GM12878 (cell line): ENCODE measurements at regions not wholly inside any gene's neighbourhood (a gene's known extent, or its start where the extent isn't known, plus 50 kb on each side); places are given as distances from the start of the nearest gene placed in this dataset.

ENCODE experiments used
- ATAC-seq: fragments of 200-7000 bp; cut with Tn5 transposase; 3 replicates; pipeline ENCODE4 v1.9.1; 2020; ENCODE audit warnings: mild to moderate bottlenecking, moderate library complexity
- BruUV-seq: library from RNA; stranded (reverse); fragments of 400-500 nt; replicated peaks from 2 replicates; lab custom pipeline; 2021; lab: Mats Ljungman, UMichigan
- CTCF ChIA-PET: fragments of 300-600 bp; sonication (Branson Sonifier 250); formaldehyde crosslinking; extraction: SDS; loops from one replicate; lab custom pipeline; 2021; ENCODE audit warnings: inconsistent platforms; lab: Yijun Ruan, JAX
- POLR2A ChIA-PET: fragments of 350-600 bp; formaldehyde crosslinking; extraction: SDS; loops from one replicate; lab custom pipeline; 2021; ENCODE audit warnings: inconsistent platforms; lab: Charles Lee
- RAD21 ChIA-PET: fragments of 300-600 bp; sonication (Branson Sonifier 250); formaldehyde crosslinking; loops from one replicate; lab custom pipeline; 2023; ENCODE audit warnings: antibody characterized with exemption; ENCODE audit not compliant: unreplicated experiment; lab: Charles Lee
- SMC1A ChIA-PET: fragments of 300-600 bp; sonication (Branson Sonifier 250); formaldehyde crosslinking; loops from one replicate; lab custom pipeline; 2023; ENCODE audit not compliant: unreplicated experiment, uncharacterized antibody; lab: Charles Lee
- DNase-seq: peaks from one replicate; pipeline ENCODE4 v3.0.0-alpha.2; 2011; ENCODE audit warnings: low read depth, low spot score
- FAIRE-seq: peaks from 3 replicates; lab custom pipeline; 2011; peaks lifted over from hg19 to GRCh38; lab: Jason Lieb, UNC
- H2AFZ ChIP-seq: 2 replicates; pipeline ENCODE4 v1.6.0; 2011; ENCODE audit warnings: low read depth, low read length, control low read depth; ENCODE audit not compliant: control insufficient read depth
- H3K27ac ChIP-seq: 2 replicates; pipeline ENCODE4 v1.5.1; 2011; ENCODE audit warnings: control low read depth; ENCODE audit not compliant: control insufficient read depth, insufficient read depth
- H3K27me3 ChIP-seq, 2 experiments: replicated peaks in 1 of 2; 2 replicates each; pipeline versions ENCODE4 v1.6.0 to v1.6.1; 2011; ENCODE audit warnings: low read length in 1 of 2; ENCODE audit not compliant: control insufficient read depth in 2 of 2, insufficient read depth in 2 of 2
- H3K36me3 ChIP-seq, 2 experiments: 2 replicates each; pipeline ENCODE4 v1.5.1; 2011; ENCODE audit warnings: low read length in 1 of 2; ENCODE audit not compliant: control insufficient read depth in 2 of 2, insufficient read depth in 2 of 2
- H3K4me1 ChIP-seq: 2 replicates; pipeline ENCODE4 v1.6.1; 2011; ENCODE audit warnings: mild to moderate bottlenecking, low read length, moderate library complexity, mixed read lengths; ENCODE audit not compliant: control insufficient read depth, insufficient read depth
- H3K4me2 ChIP-seq: 2 replicates; pipeline ENCODE4 v1.6.0; 2011; ENCODE audit warnings: control low read depth; ENCODE audit not compliant: control insufficient read depth, insufficient read depth
- H3K4me3 ChIP-seq: fragments of 200-600 bp; sonication (generic); 2 replicates; pipeline ENCODE4 v1.5.1; 2016
- H3K79me2 ChIP-seq: 2 replicates; pipeline ENCODE4 v1.6.0; 2011; ENCODE audit warnings: low read length; ENCODE audit not compliant: control insufficient read depth, insufficient read depth
- H3K9ac ChIP-seq: 2 replicates; pipeline ENCODE4 v1.8.0; 2011; ENCODE audit warnings: low read length, control low read depth, mixed read lengths; ENCODE audit not compliant: control insufficient read depth, insufficient read depth
- H3K9me3 ChIP-seq: replicated peaks from 3 replicates; pipeline ENCODE4 v1.5.1; 2011; ENCODE audit warnings: mild to moderate bottlenecking, low read length; ENCODE audit not compliant: control insufficient read depth, insufficient read depth
- H4K20me1 ChIP-seq: 2 replicates; pipeline ENCODE4 v1.6.0; 2011; ENCODE audit not compliant: control insufficient read depth, insufficient read depth
- CBX3 ChIP-seq: fragments of 200-600 bp; sonication (generic); IDR thresholded peaks from 2 replicates; pipeline ENCODE4 v1.6.1; 2016; ENCODE audit warnings: low read depth, borderline replicate concordance
- CHD4 ChIP-seq: fragments of 200-600 bp; sonication (generic); IDR thresholded peaks from 2 replicates; pipeline ENCODE4 v1.6.1; 2016; ENCODE audit warnings: mild to moderate bottlenecking
- CUX1 ChIP-seq: IDR thresholded peaks from 2 replicates; pipeline ENCODE4 v1.6.1; 2012; ENCODE audit warnings: improper control_type of control experiment, low read depth, low read length; ENCODE audit not compliant: insufficient replicate concordance
- DPF2 ChIP-seq: fragments of 450-650 bp; IDR thresholded peaks from 2 replicates; pipeline ENCODE4 v1.6.1; 2017; ENCODE audit warnings: mild to moderate bottlenecking
- ESRRA ChIP-seq: IDR thresholded peaks from 2 replicates; pipeline ENCODE4 v1.6.1; 2012; ENCODE audit warnings: mild to moderate bottlenecking, low read length, improper control_type of control experiment
- IRF4 ChIP-seq: IDR thresholded peaks from 2 replicates; pipeline ENCODE4 v1.6.1; 2011; ENCODE audit warnings: low read depth, low read length
- KLF5 ChIP-seq: fragments of 450-650 bp; IDR thresholded peaks from 2 replicates; pipeline ENCODE4 v1.6.1; 2014; ENCODE audit warnings: mild to moderate bottlenecking; ENCODE audit not compliant: partially characterized antibody
- MTA3 ChIP-seq: IDR thresholded peaks from 2 replicates; pipeline ENCODE4 v1.6.1; 2012; ENCODE audit warnings: low read length, inconsistent platforms, borderline replicate concordance
- RBBP5 ChIP-seq: fragments of 200-600 bp; sonication (generic); conservative IDR thresholded peaks from 2 replicates; pipeline ENCODE4 v1.6.1; 2016
- RFX5 ChIP-seq: IDR thresholded peaks from 2 replicates; pipeline ENCODE4 v1.6.1; 2011; ENCODE audit warnings: low read depth, low read length, improper control_type of control experiment
- SUPT20H ChIP-seq: IDR thresholded peaks from 2 replicates; pipeline ENCODE4 v1.6.1; 2011; ENCODE audit warnings: low read depth, mild to moderate bottlenecking, low read length, moderate library complexity, borderline replicate concordance; ENCODE audit not compliant: control insufficient read depth
- USF2 ChIP-seq: IDR thresholded peaks from 2 replicates; pipeline ENCODE4 v1.6.1; 2011; ENCODE audit warnings: low read depth, low read length, improper control_type of control experiment, borderline replicate concordance
- WGBS: methylation state at CpG from one replicate; pipeline ENCODE4 v1.1.6; 2016; ENCODE audit warnings: low lambda C conversion rate; ENCODE audit not compliant: insufficient replicate concordance, insufficient coverage; ENCODE audit errors: missing lambda C conversion rate; 5-methylcytosine and 5-hydroxymethylcytosine counted together
- in situ Hi-C: fragments of 300-500 bp; cut with MboI; formaldehyde crosslinking; loops from 9 replicates; pipeline ENCODE4 v1.14.3; 2018; ENCODE audit warnings: mixed read lengths
- intact Hi-C: fragments of 100-400 bp; cut with micrococcal nuclease; formaldehyde crosslinking; loops from one replicate; pipeline ENCODE4 v1.14.2; 2022; ENCODE audit not compliant: unreplicated experiment

- TF ChIP-seq MTA3 (no peak), IRF4 (no peak), ESRRA (no peak), RBBP5 (no peak), RFX5 (no peak), USF2 (no peak), CBX3 (no peak), CHD4 (no peak), CUX1 (no peak), DPF2 (no peak), SUPT20H (no peak), KLF5 (no peak)
- H3K9me3 ChIP-seq: no peaks in the 10 kb centered on the region
- no peak overlapping the region for H3K27ac ChIP-seq
- H3K36me3 ChIP-seq: no peaks in the 10 kb centered on the region
- CTCF ChIA-PET: interaction anchor here (0.6 kb wide), 1 partner anchor 40 kb away, joined by 3 read pairs; no protein-coding TSS in a partner anchor
- SMC1A ChIA-PET: no interaction called here
- H3K79me2 ChIP-seq: no peaks in the 10 kb centered on the region
- no peaks in the 10 kb centered on the region for H3K4me1 ChIP-seq
- no peak overlapping the region for H2AFZ ChIP-seq
- BruUV-seq: no TSS peak
- POLR2A ChIA-PET: no interaction called here
- no peak for FAIRE-seq
- H4K20me1 ChIP-seq: no peaks in the 10 kb centered on the region
- in situ Hi-C loops (no loop called here), intact Hi-C loops (no loop called here)
- H3K4me3 ChIP-seq: no peak overlapping the region
- no peaks in the 10 kb centered on the region for H3K27me3 ChIP-seq
- H3K9ac ChIP-seq: no peak overlapping the region
- WGBS: 46% methylated on average over 12 of the region's 12 CpGs
- no peak for DNase-seq
- no peak overlapping the region for H3K4me2 ChIP-seq
- RAD21 ChIA-PET: interaction anchor here (0.7 kb wide), 1 partner anchor 734 kb away, joined by 3 read pairs; no protein-coding TSS in a partner anchor
- ATAC-seq: no peak
Measured at GRCh38 chr15:62928242-62928999, 114.1 kb upstream of the TPM1 start.
